C4-2B (cell line): ENCODE measurements at regions not wholly inside any gene's neighbourhood (a gene's known extent, or its start where the extent isn't known, plus 50 kb on each side); places are given as distances from the start of the nearest gene placed in this dataset.

ENCODE experiments used
- ZFX ChIP-seq: fragments of 450-650 bp; IDR thresholded peaks from 2 replicates; pipeline ENCODE4 v1.6.1; 2017
- TF ChIP-seq, protein P1 (sequence below): fragments of 450-650 bp; conservative IDR thresholded peaks from 2 replicates; pipeline ENCODE4 v1.5.1; 2017; ENCODE audit warnings: mild to moderate bottlenecking

DNA sequence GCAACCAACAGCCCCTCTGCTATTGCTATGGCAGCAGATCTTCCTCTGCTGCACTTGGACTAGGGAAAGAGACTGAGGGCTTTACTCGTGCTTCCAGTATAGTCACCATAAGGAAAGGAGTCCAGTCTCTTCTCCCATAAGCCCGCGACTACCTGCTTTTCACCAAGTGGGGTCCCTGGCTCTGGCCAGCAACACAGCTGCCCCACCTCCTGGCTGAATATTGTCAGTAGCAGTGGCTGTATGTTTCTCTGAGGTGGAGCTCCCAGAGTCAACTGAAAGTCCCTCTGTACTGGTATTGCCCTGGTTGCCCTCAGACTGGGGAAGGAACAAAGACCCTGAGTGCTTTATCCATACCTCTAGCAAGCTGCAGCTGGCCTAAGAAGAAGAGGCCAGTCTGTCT, 719.6 kb downstream of the SQOR start:
- TF ChIP-seq, protein P1, sequence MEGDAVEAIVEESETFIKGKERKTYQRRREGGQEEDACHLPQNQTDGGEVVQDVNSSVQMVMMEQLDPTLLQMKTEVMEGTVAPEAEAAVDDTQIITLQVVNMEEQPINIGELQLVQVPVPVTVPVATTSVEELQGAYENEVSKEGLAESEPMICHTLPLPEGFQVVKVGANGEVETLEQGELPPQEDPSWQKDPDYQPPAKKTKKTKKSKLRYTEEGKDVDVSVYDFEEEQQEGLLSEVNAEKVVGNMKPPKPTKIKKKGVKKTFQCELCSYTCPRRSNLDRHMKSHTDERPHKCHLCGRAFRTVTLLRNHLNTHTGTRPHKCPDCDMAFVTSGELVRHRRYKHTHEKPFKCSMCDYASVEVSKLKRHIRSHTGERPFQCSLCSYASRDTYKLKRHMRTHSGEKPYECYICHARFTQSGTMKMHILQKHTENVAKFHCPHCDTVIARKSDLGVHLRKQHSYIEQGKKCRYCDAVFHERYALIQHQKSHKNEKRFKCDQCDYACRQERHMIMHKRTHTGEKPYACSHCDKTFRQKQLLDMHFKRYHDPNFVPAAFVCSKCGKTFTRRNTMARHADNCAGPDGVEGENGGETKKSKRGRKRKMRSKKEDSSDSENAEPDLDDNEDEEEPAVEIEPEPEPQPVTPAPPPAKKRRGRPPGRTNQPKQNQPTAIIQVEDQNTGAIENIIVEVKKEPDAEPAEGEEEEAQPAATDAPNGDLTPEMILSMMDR, result no peak
- no peak for TF ChIP-seq ZFX
